Activated B cell treated with CpG ODN at 0.5 μM for 24 hours (primary cell): ENCODE measurements at regions not wholly inside any gene's neighbourhood (a gene's known extent, or its start where the extent isn't known, plus 50 kb on each side); places are given as distances from the start of the nearest gene placed in this dataset.

Experiments used
- ATAC-seq: fragments of 200-7000 bp; cut with Tn5 transposase; one replicate; pipeline ENCODE4 v1.10.0; 2021; ENCODE audit warnings: low read depth, mild to moderate bottlenecking, moderate library complexity
- CTCF ChIA-PET: fragments of 350-600 bp; sonication (Branson Sonifier 250); formaldehyde crosslinking; loops from one replicate; lab custom pipeline; 2021; ENCODE audit warnings: antibody characterized with exemption; lab: Charles Lee
- POLR2A ChIA-PET: fragments of 350-600 bp; sonication (Branson Sonifier 250); formaldehyde crosslinking; loops from one replicate; lab custom pipeline; 2021; ENCODE audit warnings: antibody characterized with exemption; lab: Charles Lee
- DNase-seq: peaks from one replicate; pipeline ENCODE4 v3.0.0; 2022
- H3K27ac Mint-ChIP-seq: one replicate; pipeline ENCODE4 v1.8.0; 2020; ENCODE audit warnings: mixed read lengths
- H3K27me3 Mint-ChIP-seq: one replicate; pipeline ENCODE4 v1.8.0; 2021; ENCODE audit warnings: mixed read lengths
- H3K36me3 Mint-ChIP-seq: one replicate; pipeline ENCODE4 v1.8.0; 2021; ENCODE audit warnings: low read depth, mixed read lengths
- H3K4me1 Mint-ChIP-seq: one replicate; pipeline ENCODE4 v1.8.0; 2021; ENCODE audit warnings: mixed read lengths
- H3K4me3 Mint-ChIP-seq: one replicate; pipeline ENCODE4 v1.8.0; 2020; ENCODE audit warnings: mild to moderate bottlenecking, mixed read lengths
- H3K9me3 Mint-ChIP-seq: one replicate; pipeline ENCODE4 v1.8.0; 2020; ENCODE audit warnings: mixed read lengths
- intact Hi-C: fragments of 100-400 bp; cut with micrococcal nuclease; formaldehyde crosslinking; loops from one replicate; pipeline ENCODE4 v1.15.1; 2024
- TF ChIP-seq, protein P1 (sequence below): fragments of 200-600 bp; IDR thresholded peaks from one replicate; pipeline ENCODE4 v1.8.0; 2022; ENCODE audit warnings: antibody characterized with exemption, mild to moderate bottlenecking

DNA sequence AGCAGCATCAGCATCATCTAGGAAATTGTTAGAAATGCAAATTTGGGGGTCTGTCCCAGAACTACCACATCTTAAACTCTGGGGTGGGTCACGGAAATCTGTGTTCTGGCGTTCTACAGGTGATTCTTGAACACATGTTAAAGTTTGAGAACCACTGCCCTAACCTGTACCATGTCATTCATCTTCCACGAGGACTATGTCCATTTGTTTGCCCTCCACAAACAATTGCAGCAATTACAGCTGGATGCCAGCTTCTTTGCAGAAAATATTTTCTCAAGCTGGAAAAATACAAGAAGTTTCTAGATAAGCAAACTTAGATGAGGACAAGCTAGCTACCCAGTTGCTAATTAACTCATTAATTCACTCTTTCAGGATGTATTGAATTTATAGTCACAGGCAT is 54.1 kb downstream of the MAFB start:
- H3K27me3 Mint-ChIP-seq, result peaks cover 11% of the 10 kb centered on the region
- intact Hi-C loops, result no loop called here
- H3K36me3 Mint-ChIP-seq, result no peaks in the 10 kb centered on the region
- no peak overlapping the region for H3K27ac Mint-ChIP-seq
- no peak overlapping the region for H3K4me3 Mint-ChIP-seq
- ATAC-seq, result no peak
- no peaks in the 10 kb centered on the region for H3K9me3 Mint-ChIP-seq
- TF ChIP-seq, protein P1, sequence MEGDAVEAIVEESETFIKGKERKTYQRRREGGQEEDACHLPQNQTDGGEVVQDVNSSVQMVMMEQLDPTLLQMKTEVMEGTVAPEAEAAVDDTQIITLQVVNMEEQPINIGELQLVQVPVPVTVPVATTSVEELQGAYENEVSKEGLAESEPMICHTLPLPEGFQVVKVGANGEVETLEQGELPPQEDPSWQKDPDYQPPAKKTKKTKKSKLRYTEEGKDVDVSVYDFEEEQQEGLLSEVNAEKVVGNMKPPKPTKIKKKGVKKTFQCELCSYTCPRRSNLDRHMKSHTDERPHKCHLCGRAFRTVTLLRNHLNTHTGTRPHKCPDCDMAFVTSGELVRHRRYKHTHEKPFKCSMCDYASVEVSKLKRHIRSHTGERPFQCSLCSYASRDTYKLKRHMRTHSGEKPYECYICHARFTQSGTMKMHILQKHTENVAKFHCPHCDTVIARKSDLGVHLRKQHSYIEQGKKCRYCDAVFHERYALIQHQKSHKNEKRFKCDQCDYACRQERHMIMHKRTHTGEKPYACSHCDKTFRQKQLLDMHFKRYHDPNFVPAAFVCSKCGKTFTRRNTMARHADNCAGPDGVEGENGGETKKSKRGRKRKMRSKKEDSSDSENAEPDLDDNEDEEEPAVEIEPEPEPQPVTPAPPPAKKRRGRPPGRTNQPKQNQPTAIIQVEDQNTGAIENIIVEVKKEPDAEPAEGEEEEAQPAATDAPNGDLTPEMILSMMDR, result no peak
- no peak for DNase-seq
- CTCF ChIA-PET, result no interaction called here
- no peaks in the 10 kb centered on the region for H3K4me1 Mint-ChIP-seq
- POLR2A ChIA-PET, result no interaction called here

DNA sequence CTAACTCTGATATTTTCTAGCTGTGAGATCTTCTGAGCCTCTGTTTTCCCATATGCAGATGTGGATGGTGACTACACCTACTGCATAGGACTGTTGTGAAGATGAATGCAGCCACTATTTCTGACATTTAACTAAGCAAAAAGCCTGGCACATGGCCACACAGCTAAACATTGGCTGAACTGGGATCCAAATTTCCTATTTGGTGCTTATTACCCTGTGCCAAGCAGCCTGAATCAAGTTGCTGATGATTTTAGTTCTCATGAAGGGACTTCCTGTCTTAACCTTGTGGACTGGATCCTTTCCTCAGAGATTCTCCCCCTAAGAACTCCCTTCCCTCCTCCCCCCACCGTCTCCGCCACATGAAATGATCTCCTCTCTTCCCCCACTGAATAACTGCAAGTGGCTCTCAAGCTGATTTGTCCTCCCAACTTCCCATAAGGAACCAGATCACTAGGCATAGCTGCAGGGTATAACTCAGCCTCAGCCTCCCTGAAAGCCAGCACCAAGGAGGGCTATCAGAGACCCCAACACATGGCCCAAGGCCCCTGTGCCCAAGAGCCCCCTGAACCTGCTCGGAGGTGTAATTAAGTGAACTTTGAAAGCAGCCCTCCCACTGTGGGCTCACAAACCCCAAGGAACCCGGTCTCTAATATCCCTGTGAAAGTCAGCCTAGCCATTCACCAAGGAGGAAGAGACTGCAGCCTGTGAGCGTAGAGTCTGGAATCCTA is 55.7 kb downstream of the MAFB start:
- no peaks in the 10 kb centered on the region for H3K9me3 Mint-ChIP-seq
- H3K36me3 Mint-ChIP-seq, result no peaks in the 10 kb centered on the region
- no peak overlapping the region for H3K4me3 Mint-ChIP-seq

DNA sequence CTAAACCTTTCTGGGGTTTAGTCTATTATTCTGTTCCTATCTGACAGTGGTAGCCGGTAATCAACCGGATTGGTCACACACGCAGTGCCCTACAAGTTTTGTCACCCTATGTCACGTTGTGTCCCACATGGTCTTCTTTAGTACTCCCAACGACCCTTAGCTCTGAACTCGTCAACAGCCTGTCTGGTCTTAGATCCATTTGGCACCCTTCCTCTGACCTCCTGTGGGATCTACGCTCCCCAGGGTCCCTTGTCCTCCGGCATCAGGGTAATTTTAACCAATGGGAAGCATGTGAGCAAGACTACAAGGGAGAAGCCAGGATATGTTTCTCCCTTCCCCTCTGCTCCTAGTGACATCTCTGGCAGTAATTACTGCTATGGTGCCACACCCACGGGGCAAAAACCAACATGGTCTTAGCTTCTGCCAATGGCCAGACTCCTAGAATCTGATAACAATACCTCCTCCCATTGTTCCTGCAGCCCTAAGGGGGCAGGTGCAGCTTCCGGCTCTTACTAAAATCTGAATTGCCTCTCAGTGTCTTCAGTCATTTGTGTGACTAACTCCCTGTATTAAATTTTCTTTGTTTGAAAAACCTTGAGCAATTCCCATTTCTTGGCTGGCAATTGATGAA is 56.6 kb downstream of the MAFB start:
- Mint-ChIP-seq H3K4me3 (no peak overlapping the region), H3K4me1 (no peaks in the 10 kb centered on the region), H3K27ac (no peak overlapping the region), H3K27me3 (peaks cover 8% of the 10 kb centered on the region), H3K9me3 (no peaks in the 10 kb centered on the region), H3K36me3 (no peaks in the 10 kb centered on the region)
- TF ChIP-seq, protein P1, result no peak
- ChIA-PET POLR2A (no interaction called here), CTCF (no interaction called here)
- intact Hi-C loops, result no loop called here
- ATAC-seq (no peak), DNase-seq (no peak)

More for the DNA sequence above, 55.7 kb downstream of the MAFB start:
- TF ChIP-seq, protein P1, result no peak
- ChIA-PET POLR2A (no interaction called here), CTCF (no interaction called here)
- Mint-ChIP-seq H3K27ac (no peak overlapping the region), H3K27me3 (peaks cover 7% of the 10 kb centered on the region), H3K4me1 (no peaks in the 10 kb centered on the region)
- ATAC-seq (no peak), DNase-seq (no peak)
- intact Hi-C loops, result no loop called here

DNA sequence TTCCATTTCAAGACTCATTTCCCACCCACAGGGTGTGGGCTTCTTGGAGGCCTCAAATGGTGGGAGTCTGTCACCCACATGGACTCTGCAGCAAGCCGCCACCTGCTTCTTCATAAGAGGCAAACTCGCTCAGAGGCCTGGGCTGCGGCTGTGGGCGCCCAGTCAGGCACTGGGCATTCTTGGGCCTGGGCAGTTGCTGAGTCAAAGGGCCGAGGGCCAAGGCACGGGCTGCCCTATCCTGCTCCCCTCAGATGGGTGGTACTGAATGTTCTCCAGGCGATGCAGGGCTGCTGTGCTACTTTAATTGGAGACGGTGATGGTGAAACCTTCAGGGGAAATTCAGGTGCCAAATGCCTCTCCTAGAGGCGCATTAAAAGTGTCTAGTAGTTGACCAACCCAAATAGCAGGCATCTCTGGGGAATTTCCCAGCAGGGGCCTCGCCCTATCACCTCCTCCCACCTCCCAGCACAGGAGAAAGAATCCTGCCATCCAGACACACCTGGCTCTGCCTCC is 57.9 kb downstream of the MAFB start:
- Mint-ChIP-seq H3K27me3 (peaks cover 8% of the 10 kb centered on the region), H3K9me3 (no peaks in the 10 kb centered on the region), H3K27ac (no peak overlapping the region), H3K4me3 (no peak overlapping the region), H3K4me1 (no peaks in the 10 kb centered on the region), H3K36me3 (no peaks in the 10 kb centered on the region)
- intact Hi-C loops, result no loop called here
- ChIA-PET POLR2A (no interaction called here), CTCF (no interaction called here)
- DNase-seq, result no peak
- no peak for ATAC-seq
- TF ChIP-seq, protein P1, result no peak

DNA sequence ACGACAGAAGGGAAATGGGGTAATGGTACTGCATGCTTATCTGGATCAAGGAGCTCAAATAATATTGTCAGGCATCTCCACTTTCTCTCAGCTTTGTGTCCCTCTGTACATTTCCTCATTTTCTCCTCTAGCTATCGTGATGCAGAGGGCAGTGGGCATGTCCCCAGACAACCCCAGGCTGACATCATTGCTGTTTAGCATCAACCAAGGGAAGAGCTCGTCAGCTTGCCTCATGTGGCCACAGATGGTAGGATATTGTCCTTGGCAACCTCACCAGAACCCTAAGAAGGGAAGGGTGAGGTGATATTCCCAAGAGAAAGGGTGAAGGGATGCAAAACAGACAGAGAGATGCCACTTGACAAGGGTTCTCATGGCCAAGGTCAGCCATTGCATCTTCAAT is 58.3 kb downstream of the MAFB start:
- ChIA-PET POLR2A (no interaction called here), CTCF (no interaction called here)
- H3K36me3 Mint-ChIP-seq, result no peaks in the 10 kb centered on the region
- no peaks in the 10 kb centered on the region for H3K9me3 Mint-ChIP-seq
- intact Hi-C loops, result no loop called here
- peaks cover 8% of the 10 kb centered on the region for H3K27me3 Mint-ChIP-seq
- ATAC-seq (no peak), DNase-seq (no peak)
- TF ChIP-seq, protein P1, result no peak
- H3K27ac Mint-ChIP-seq, result no peak overlapping the region
- H3K4me1 Mint-ChIP-seq, result no peaks in the 10 kb centered on the region
- H3K4me3 Mint-ChIP-seq, result no peak overlapping the region
